ENCODE measurements at regions not wholly inside any gene's neighbourhood (a gene's known extent, or its start where the extent isn't known, plus 50 kb on each side); places are given as distances from the start of the nearest gene placed in this dataset.

GRCh38 chr3:18744472-18744871, 319.3 kb upstream of the SATB1 start:
- TF ChIP-seq EZH2 (IDR thresholded peaks at IDR 0.05; ENCODE audit: insufficient read depth, poor library complexity, severe bottlenecking): no peak
- no peak for TF ChIP-seq EZH2phosphoT487 (IDR thresholded peaks at IDR 0.05; ENCODE audit: insufficient read depth, low read depth)

All from GM23248 (cell line).